Adrenal gland (tissue), 9 donors: ENCODE measurements at regions not wholly inside any gene's neighbourhood (a gene's known extent, or its start where the extent isn't known, plus 50 kb on each side); places are given as distances from the start of the nearest gene placed in this dataset.

Experiments used
- DNase-seq, 7 donors: peaks; one replicate each; pipeline ENCODE4 v3.0.0-alpha.2; 2019 to 2020
- H3K27ac ChIP-seq, 5 donors: fragments of 200-600 bp; sonication (generic) in 4 of 5; 1 replicate in 3 of 5; 2 replicates in 2 of 5; pipeline versions ENCODE4 v1.5.1 to v1.8.0; 2016 to 2020; ENCODE audit warnings: mild to moderate bottlenecking in 1 of 5
- H3K27me3 ChIP-seq: fragments of 200-600 bp; 2 replicates; pipeline ENCODE4 v1.8.0; 2021
- H3K36me3 ChIP-seq, 2 donors: fragments of 200-600 bp; replicated peaks in 1 of 2; 1 replicate in 1 of 2; 2 replicates in 1 of 2; pipeline versions ENCODE4 v1.5.1 to v1.8.0; 2018 to 2022
- H3K4me1 ChIP-seq, 2 donors: fragments of 200-600 bp; replicated peaks in 1 of 2; 1 replicate in 1 of 2; 2 replicates in 1 of 2; pipeline versions ENCODE4 v1.5.1 to v1.8.0; 2018 to 2021
- H3K4me3 ChIP-seq, 4 donors: fragments of 200-600 bp; sonication (generic) in 3 of 4; one replicate each; pipeline ENCODE4 v1.5.1; 2016 to 2018
- H3K9me3 ChIP-seq, 3 donors: fragments of 200-600 bp; sonication (generic) in 1 of 3; replicated peaks in 1 of 3; 1 replicate in 2 of 3; 2 replicates in 1 of 3; pipeline versions ENCODE4 v1.5.1 to v1.8.0; 2016 to 2021
- POLR2A ChIP-seq, 2 donors: fragments of 450-650 bp; IDR thresholded peaks; one replicate each; pipeline ENCODE4 v1.6.1; 2017; ENCODE audit warnings: antibody characterized with exemption in 2 of 2, mild to moderate bottlenecking in 2 of 2, moderate library complexity in 1 of 2
- WGBS, 4 donors: extraction: QIAGEN DNeasy Blood & Tissue Kit in 2 of 4; methylation state at CpG; one replicate each; pipeline versions ENCODE4 v1.1.5 to v1.1.7; 2013 to 2017; 5-methylcytosine and 5-hydroxymethylcytosine counted together
- intact Hi-C, 2 donors: fragments of 100-400 bp; cut with DNase I; formaldehyde crosslinking; loops; one replicate each; pipeline versions ENCODE4 v1.14.1 to v1.15.0; 2022 to 2023
- TF ChIP-seq, protein P1 (sequence below), 6 experiments: fragments of 450-650 bp in 4 of 6; fragments of 200-600 bp in 2 of 6; sonication (generic) in 1 of 6; IDR thresholded peaks; 1 replicate in 5 of 6; 2 replicates in 1 of 6; pipeline versions ENCODE4 v1.5.1 to v1.8.0; 2016 to 2021; ENCODE audit warnings: antibody characterized with exemption in 6 of 6, mild to moderate bottlenecking in 2 of 6, moderate library complexity in 1 of 6
- donor health status: healthy with polysubstance abuse.
- donor health status: Bipolar disorder and iron deficiency.
- donor health status: DM: yes; HTN: yes; CAD: no.
- donor health status: DM: no; HTN: no; CAD: no.
- donor health status: DM: no; HTN: no; CAD: no.

- no peak for TF ChIP-seq POLR2A (IDR thresholded peaks at IDR 0.05)
- TF ChIP-seq, protein P1, sequence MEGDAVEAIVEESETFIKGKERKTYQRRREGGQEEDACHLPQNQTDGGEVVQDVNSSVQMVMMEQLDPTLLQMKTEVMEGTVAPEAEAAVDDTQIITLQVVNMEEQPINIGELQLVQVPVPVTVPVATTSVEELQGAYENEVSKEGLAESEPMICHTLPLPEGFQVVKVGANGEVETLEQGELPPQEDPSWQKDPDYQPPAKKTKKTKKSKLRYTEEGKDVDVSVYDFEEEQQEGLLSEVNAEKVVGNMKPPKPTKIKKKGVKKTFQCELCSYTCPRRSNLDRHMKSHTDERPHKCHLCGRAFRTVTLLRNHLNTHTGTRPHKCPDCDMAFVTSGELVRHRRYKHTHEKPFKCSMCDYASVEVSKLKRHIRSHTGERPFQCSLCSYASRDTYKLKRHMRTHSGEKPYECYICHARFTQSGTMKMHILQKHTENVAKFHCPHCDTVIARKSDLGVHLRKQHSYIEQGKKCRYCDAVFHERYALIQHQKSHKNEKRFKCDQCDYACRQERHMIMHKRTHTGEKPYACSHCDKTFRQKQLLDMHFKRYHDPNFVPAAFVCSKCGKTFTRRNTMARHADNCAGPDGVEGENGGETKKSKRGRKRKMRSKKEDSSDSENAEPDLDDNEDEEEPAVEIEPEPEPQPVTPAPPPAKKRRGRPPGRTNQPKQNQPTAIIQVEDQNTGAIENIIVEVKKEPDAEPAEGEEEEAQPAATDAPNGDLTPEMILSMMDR (IDR thresholded peaks at IDR 0.05): no peak
- WGBS, 4 donors: 28 to 53% (median 45%) methylated on average over 1 of the region's 1 CpG
- no peak overlapping the region for H3K4me3 ChIP-seq
- H3K27me3 ChIP-seq: no peaks in the 10 kb centered on the region
- H3K9me3 ChIP-seq: no peaks in the 10 kb centered on the region
- intact Hi-C loops: no loop called here
- no peaks in the 10 kb centered on the region for H3K36me3 ChIP-seq
- no peak overlapping the region for H3K27ac ChIP-seq
- no peaks in the 10 kb centered on the region for H3K4me1 ChIP-seq
- DNase-seq: no peak
These were observed 55.4 kb upstream of the ACYP2 start for GRCh38 chr2:54059986-54060385.

DNA sequence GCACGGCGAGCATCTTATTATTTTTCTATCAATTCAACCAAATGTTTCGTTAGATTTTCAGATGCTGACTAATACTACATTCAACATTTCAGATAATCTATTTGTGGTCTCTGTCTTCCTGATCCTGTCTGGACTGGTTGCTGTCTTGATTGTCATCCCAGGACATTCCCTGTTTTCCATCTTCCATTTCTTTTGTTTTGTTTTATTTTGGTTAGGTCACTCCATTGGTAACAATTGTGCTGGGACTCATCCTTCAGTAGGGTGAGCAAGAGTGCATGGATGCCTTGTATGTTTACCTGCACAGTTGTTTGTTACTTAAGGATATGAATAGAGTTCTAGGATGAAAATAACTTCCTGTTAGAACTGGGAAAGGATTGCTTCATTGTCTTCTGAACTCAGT is 55.9 kb upstream of the ACYP2 start:
- H3K27ac ChIP-seq: no peak overlapping the region
- intact Hi-C loops: no loop called here
- TF ChIP-seq POLR2A (IDR thresholded peaks at IDR 0.05): no peak
- TF ChIP-seq, protein P1 (IDR thresholded peaks at IDR 0.05): no peak
- H3K27me3 ChIP-seq: no peaks in the 10 kb centered on the region
- WGBS, 4 donors: 88 to 100% (median 98%) methylated on average over 3 of the region's 3 CpGs
- no peaks in the 10 kb centered on the region for H3K9me3 ChIP-seq
- no peaks in the 10 kb centered on the region for H3K36me3 ChIP-seq
- no peak for DNase-seq
- no peaks in the 10 kb centered on the region for H3K4me1 ChIP-seq
- H3K4me3 ChIP-seq: no peak overlapping the region

- DNase-seq: no peak
- Histone ChIP-seq H3K4me3 (no peak overlapping the region), H3K36me3 (no peaks in the 10 kb centered on the region), H3K4me1 (no peaks in the 10 kb centered on the region), H3K9me3 (no peaks in the 10 kb centered on the region), H3K27ac (no peak overlapping the region), H3K27me3 (no peaks in the 10 kb centered on the region)
- TF ChIP-seq, protein P1 (IDR thresholded peaks at IDR 0.05): no peak
- TF ChIP-seq POLR2A (IDR thresholded peaks at IDR 0.05): no peak
- intact Hi-C loops: no loop called here
- 89 to 94% (median 93%) methylated on average over 1 of the region's 1 CpG for WGBS, 4 donors
These were observed 57.0 kb upstream of the ACYP2 start for GRCh38 chr2:54058449-54058848.

DNA sequence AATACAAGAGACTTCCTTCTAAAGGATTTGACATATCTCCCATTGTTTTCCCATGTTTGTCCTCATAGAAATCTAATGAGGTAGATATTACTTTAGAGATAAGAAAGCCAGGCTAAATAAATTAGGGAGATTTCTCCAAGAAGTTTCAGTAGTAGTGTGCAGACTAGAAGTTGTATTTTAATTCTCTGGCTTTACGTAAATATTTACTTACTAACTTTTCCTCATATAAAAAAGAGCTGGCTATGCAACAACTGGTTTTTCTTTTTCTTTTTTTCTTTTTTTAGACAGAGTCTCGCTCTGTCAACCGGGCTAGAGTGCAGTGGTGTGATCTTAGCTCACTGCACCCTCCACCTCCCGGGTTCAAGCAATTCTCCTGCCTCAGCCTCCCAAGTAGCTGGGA is 60.6 kb upstream of the ACYP2 start:
- Histone ChIP-seq H3K27me3 (no peaks in the 10 kb centered on the region), H3K4me3 (no peak overlapping the region), H3K4me1 (no peaks in the 10 kb centered on the region), H3K27ac (peak overlapping the region in 1 of 5 donors; percentile 47), H3K9me3 (no peaks in the 10 kb centered on the region), H3K36me3 (no peaks in the 10 kb centered on the region)
- no peak for DNase-seq
- intact Hi-C loops: no loop called here
- WGBS, 4 donors: 79 to 98% (median 86%) methylated on average over 4 of the region's 4 CpGs
- TF ChIP-seq, protein P1 (IDR thresholded peaks at IDR 0.05): no peak
- no peak for TF ChIP-seq POLR2A (IDR thresholded peaks at IDR 0.05)
